H9 (cell line): ENCODE measurements at regions not wholly inside any gene's neighbourhood (a gene's known extent, or its start where the extent isn't known, plus 50 kb on each side); places are given as distances from the start of the nearest gene placed in this dataset.

Experiments used
- DNase-seq: peaks from one replicate; pipeline ENCODE4 v3.0.0-alpha.2; 2017
- H2AFZ ChIP-seq: one replicate; pipeline ENCODE4 v1.6.1; 2013; ENCODE audit warnings: mild to moderate bottlenecking, low read length, control low read depth, moderate library complexity
- H2AK5ac ChIP-seq: 2 replicates; pipeline ENCODE4 v1.6.1; 2013; ENCODE audit warnings: low read length, control low read depth, mixed read lengths; ENCODE audit not compliant: insufficient read length
- H2BK120ac ChIP-seq: one replicate; pipeline ENCODE4 v1.6.1; 2013; ENCODE audit warnings: low read depth, mild to moderate bottlenecking, low read length, control low read depth, inconsistent platforms; ENCODE audit not compliant: poor library complexity, severe bottlenecking
- H2BK12ac ChIP-seq: 2 replicates; pipeline ENCODE4 v1.6.1; 2013; ENCODE audit warnings: low read length, control low read depth, mixed read lengths, low read depth; ENCODE audit not compliant: insufficient read length
- H2BK15ac ChIP-seq: 2 replicates; pipeline ENCODE4 v1.6.1; 2013; ENCODE audit warnings: low read depth, low read length, control low read depth
- H2BK20ac ChIP-seq: one replicate; pipeline ENCODE4 v1.6.1; 2013; ENCODE audit warnings: low read depth, mild to moderate bottlenecking, low read length, control low read depth, inconsistent platforms; ENCODE audit not compliant: poor library complexity, severe bottlenecking
- H2BK5ac ChIP-seq: 2 replicates; pipeline ENCODE4 v1.6.1; 2013; ENCODE audit warnings: low read length, control low read depth, mixed read lengths; ENCODE audit not compliant: insufficient read length
- H3K14ac ChIP-seq: 2 replicates; pipeline ENCODE4 v1.6.1; 2013; ENCODE audit warnings: low read length, control low read depth; ENCODE audit not compliant: insufficient read depth
- H3K18ac ChIP-seq: 2 replicates; pipeline ENCODE4 v1.6.1; 2013; ENCODE audit warnings: low read depth, mild to moderate bottlenecking, mixed read lengths, low read length, control low read depth; ENCODE audit not compliant: insufficient read length
- H3K23ac ChIP-seq: 2 replicates; pipeline ENCODE4 v1.6.1; 2013; ENCODE audit warnings: low read length, control low read depth, mixed read lengths, low read depth; ENCODE audit not compliant: insufficient read length
- H3K23me2 ChIP-seq: 2 replicates; pipeline ENCODE4 v1.6.1; 2013; ENCODE audit warnings: low read depth, mild to moderate bottlenecking, mixed read lengths, low read length, control low read depth; ENCODE audit not compliant: insufficient read length, poor library complexity, severe bottlenecking
- H3K27ac ChIP-seq: 2 replicates; pipeline ENCODE4 v1.5.1; 2013; ENCODE audit warnings: low read length, control low read depth, mixed read lengths, low read depth; ENCODE audit not compliant: insufficient read length
- H3K27me3 ChIP-seq: 2 replicates; pipeline ENCODE4 v1.6.1; 2013; ENCODE audit warnings: low read length, control low read depth, inconsistent platforms; ENCODE audit not compliant: insufficient read depth
- H3K4ac ChIP-seq: 2 replicates; pipeline ENCODE4 v1.6.1; 2013; ENCODE audit warnings: low read depth, mild to moderate bottlenecking, control low read depth, inconsistent platforms, low read length, moderate library complexity
- H3K4me1 ChIP-seq: 2 replicates; pipeline ENCODE4 v1.6.1; 2013; ENCODE audit warnings: low read length, control low read depth, inconsistent platforms; ENCODE audit not compliant: insufficient read depth
- H3K4me2 ChIP-seq: 2 replicates; pipeline ENCODE4 v1.6.1; 2013; ENCODE audit warnings: low read length, control low read depth, mixed read lengths; ENCODE audit not compliant: insufficient read length, insufficient read depth
- H3K56ac ChIP-seq: 2 replicates; pipeline ENCODE4 v1.6.1; 2013; ENCODE audit warnings: low read depth, mild to moderate bottlenecking, mixed read lengths, low read length, control low read depth; ENCODE audit not compliant: insufficient read length
- H3K79me1 ChIP-seq: 2 replicates; pipeline ENCODE4 v1.6.1; 2013; ENCODE audit warnings: low read depth, mild to moderate bottlenecking, moderate library complexity, low read length, control low read depth, inconsistent platforms; ENCODE audit not compliant: insufficient read depth, poor library complexity, severe bottlenecking
- H3K79me2 ChIP-seq: 2 replicates; pipeline ENCODE4 v1.6.1; 2013; ENCODE audit warnings: low read length, control low read depth, inconsistent platforms; ENCODE audit not compliant: insufficient read depth
- H3K9ac ChIP-seq: 2 replicates; pipeline ENCODE4 v1.6.1; 2013; ENCODE audit warnings: low read length, control low read depth, mixed read lengths; ENCODE audit not compliant: insufficient read length; ENCODE audit errors: extremely low read depth
- H3K9me3 ChIP-seq: one replicate; pipeline ENCODE4 v1.6.1; 2013; ENCODE audit warnings: low read depth, low read length, inconsistent platforms; ENCODE audit not compliant: control insufficient read depth
- H3T11ph ChIP-seq: one replicate; pipeline ENCODE4 v1.6.1; 2013; ENCODE audit warnings: mild to moderate bottlenecking, low read length, control low read depth, inconsistent platforms
- H4K20me1 ChIP-seq: one replicate; pipeline ENCODE4 v1.6.1; 2013; ENCODE audit not compliant: control insufficient read depth, insufficient read length, insufficient read depth
- H4K5ac ChIP-seq: 2 replicates; pipeline ENCODE4 v1.6.1; 2013; ENCODE audit warnings: low read depth, mild to moderate bottlenecking, mixed read lengths, low read length, control low read depth; ENCODE audit not compliant: insufficient read length
- H4K8ac ChIP-seq: replicated peaks from 2 replicates; pipeline ENCODE4 v1.6.1; 2013; ENCODE audit warnings: low read length, control low read depth, mixed read lengths, low read depth; ENCODE audit not compliant: insufficient read length
- H4K91ac ChIP-seq: 2 replicates; pipeline ENCODE4 v1.6.1; 2013; ENCODE audit warnings: low read depth, mild to moderate bottlenecking, moderate library complexity, mixed read lengths, low read length, control low read depth; ENCODE audit not compliant: insufficient read length
- H3K27ac Mint-ChIP-seq, 3 experiments: 2 replicates in 2 of 3; 3 replicates in 1 of 3; pipeline ENCODE4 v1.8.0; 2020 to 2021; ENCODE audit warnings: mixed read lengths in 3 of 3, mild to moderate bottlenecking in 1 of 3, moderate library complexity in 1 of 3
- H3K27me3 Mint-ChIP-seq: 2 replicates; pipeline ENCODE4 v1.8.0; 2021; ENCODE audit warnings: low read depth, mild to moderate bottlenecking, moderate library complexity, mixed read lengths
- H3K36me3 Mint-ChIP-seq, 3 experiments: 2 replicates in 2 of 3; 3 replicates in 1 of 3; pipeline ENCODE4 v1.8.0; 2020 to 2021; ENCODE audit warnings: low read depth in 3 of 3, mixed read lengths in 3 of 3; ENCODE audit not compliant: insufficient read depth in 1 of 3
- H3K4me1 Mint-ChIP-seq, 2 experiments: 2 replicates each; pipeline ENCODE4 v1.8.0; 2020; ENCODE audit warnings: mixed read lengths in 2 of 2
- H3K4me3 Mint-ChIP-seq, 2 experiments: 2 replicates in 1 of 2; 3 replicates in 1 of 2; pipeline ENCODE4 v1.8.0; 2020 to 2021; ENCODE audit warnings: mild to moderate bottlenecking in 2 of 2, mixed read lengths in 2 of 2, moderate library complexity in 1 of 2
- H3K9me3 Mint-ChIP-seq, 2 experiments: 2 replicates in 1 of 2; 3 replicates in 1 of 2; pipeline ENCODE4 v1.8.0; 2020; ENCODE audit warnings: mild to moderate bottlenecking in 2 of 2, mixed read lengths in 2 of 2, moderate library complexity in 1 of 2
- CTCF ChIP-seq: fragments of 200-600 bp; sonication (generic); conservative IDR thresholded peaks from 3 replicates; pipeline ENCODE4 v1.8.0; 2021; ENCODE audit warnings: antibody characterized with exemption, mild to moderate bottlenecking
- WGBS: extraction: QIAGEN DNeasy Blood & Tissue Kit; methylation state at CpG from one replicate; pipeline ENCODE4 v1.1.7; 2013; ENCODE audit warnings: missing lambda C conversion rate, low lambda C conversion rate, mixed read lengths; ENCODE audit not compliant: insufficient read length; ENCODE audit errors: extremely low coverage; 5-methylcytosine and 5-hydroxymethylcytosine counted together

- Histone ChIP-seq H4K91ac (no peak overlapping the region), H2BK20ac (no peak overlapping the region), H2BK12ac (no peak overlapping the region), H2AK5ac (no peak overlapping the region), H3K18ac (no peak overlapping the region), H4K20me1 (no peaks in the 10 kb centered on the region), H3K14ac (no peak overlapping the region), H3K4me1 (no peaks in the 10 kb centered on the region), H3K23ac (no peak overlapping the region), H2AFZ (no peak overlapping the region), H2BK15ac (no peak overlapping the region), H3K23me2 (no peaks in the 10 kb centered on the region), H3K9me3 (no peaks in the 10 kb centered on the region), H2BK5ac (no peak overlapping the region), H3K56ac (no peak overlapping the region), H4K5ac (no peak overlapping the region), H3K79me2 (no peaks in the 10 kb centered on the region), H3K4ac (no peak overlapping the region), H2BK120ac (no peak overlapping the region), H3K9ac (no peak overlapping the region), H3K4me2 (no peak overlapping the region), H3K27ac (no peak overlapping the region), H3K27me3 (no peaks in the 10 kb centered on the region), H4K8ac (no peak overlapping the region), H3T11ph (no peak overlapping the region), H3K79me1 (no peaks in the 10 kb centered on the region)
- DNase-seq: no peak
- H3K9me3 Mint-ChIP-seq: peaks cover 0 to 2% of the 10 kb centered on the region in 2 experiments; a peak in 3 of 5 replicates
- no CpG with 5 or more reads among the region's 6 CpGs for WGBS
- TF ChIP-seq CTCF: no peak
- H3K36me3 Mint-ChIP-seq: peaks cover 0 to 2% (median 2%) of the 10 kb centered on the region in 3 experiments; a peak in 1 of 7 replicates
- no peaks in the 10 kb centered on the region; the same call in 1 of the 2 replicates for H3K27me3 Mint-ChIP-seq
- peaks cover 13% of the 10 kb centered on the region in 2 experiments for H3K4me1 Mint-ChIP-seq
- H3K4me3 Mint-ChIP-seq: no peak overlapping the region
- H3K27ac Mint-ChIP-seq: no peak overlapping the region
Observed at GRCh38 chr7:68309806-68310205, 1288.5 kb upstream of the AUTS2 start.
